HG02981 (cell line): ENCODE measurements at regions not wholly inside any gene's neighbourhood (a gene's known extent, or its start where the extent isn't known, plus 50 kb on each side); places are given as distances from the start of the nearest gene placed in this dataset.

Source experiments
- ATAC-seq: cut with Tn5 transposase; IDR thresholded peaks from one replicate; pipeline ENCODE4 v1.9.1; 2021; ENCODE audit warnings: mild to moderate bottlenecking, moderate library complexity; ENCODE audit not compliant: unreplicated experiment

- ATAC-seq = no peak
These were observed 172.1 kb upstream of the DACH1 start for GRCh38 chr13:72039126-72039525.

GRCh38 chr13:72029981-72030380, 163.0 kb upstream of the DACH1 start:
- no peak for ATAC-seq

- no peak for ATAC-seq
These were observed 158.8 kb upstream of the DACH1 start for GRCh38 chr13:72025836-72026235.

GRCh38 chr13:72023895-72024294, 156.9 kb upstream of the DACH1 start:
- no peak for ATAC-seq

GRCh38 chr13:72005455-72005854, 138.5 kb upstream of the DACH1 start:
- ATAC-seq = no peak

- no peak for ATAC-seq
These were observed 137.9 kb upstream of the DACH1 start for GRCh38 chr13:72004784-72005374.

GRCh38 chr13:72004246-72004645, 137.2 kb upstream of the DACH1 start:
- no peak for ATAC-seq

- no peak for ATAC-seq
These were observed 131.2 kb upstream of the DACH1 start for GRCh38 chr13:71998223-71998622.

GRCh38 chr13:71979616-71980015, 112.6 kb upstream of the DACH1 start:
- no peak for ATAC-seq

GRCh38 chr13:71977028-71977427, 110.0 kb upstream of the DACH1 start:
- no peak for ATAC-seq

- no peak for ATAC-seq
These were observed 101.0 kb upstream of the DACH1 start for GRCh38 chr13:71967990-71968389.

- ATAC-seq = no peak
These were observed 97.6 kb upstream of the DACH1 start for GRCh38 chr13:71964491-71965100.

- ATAC-seq = no peak
These were observed 95.7 kb upstream of the DACH1 start for GRCh38 chr13:71962735-71963134.

GRCh38 chr13:71962126-71962525, 95.1 kb upstream of the DACH1 start:
- no peak for ATAC-seq

- ATAC-seq = no peak
These were observed 82.4 kb upstream of the DACH1 start for GRCh38 chr13:71949441-71949840.

GRCh38 chr13:71939186-71939585, 72.2 kb upstream of the DACH1 start:
- ATAC-seq = no peak

- no peak for ATAC-seq
These were observed 68.3 kb upstream of the DACH1 start for GRCh38 chr13:71935166-71935840.

GRCh38 chr13:71924931-71925330, 57.9 kb upstream of the DACH1 start:
- no peak for ATAC-seq

GRCh38 chr13:71922194-71922593, 55.2 kb upstream of the DACH1 start:
- no peak for ATAC-seq
